Liver (tissue), 8 donors: ENCODE measurements at regions not wholly inside any gene's neighbourhood (a gene's known extent, or its start where the extent isn't known, plus 50 kb on each side); places are given as distances from the start of the nearest gene placed in this dataset.

Experiments used
- DNase-seq: peaks from one replicate; pipeline ENCODE4 v3.0.0-alpha.2; 2017; ENCODE audit warnings: low spot score
- H3K27ac ChIP-seq, 2 donors: one replicate each; pipeline ENCODE4 v1.7.0; 2013; ENCODE audit warnings: inconsistent platforms in 2 of 2, low read length in 2 of 2, control low read depth in 1 of 2, low read depth in 1 of 2, mild to moderate bottlenecking in 1 of 2
- H3K27me3 ChIP-seq, 4 donors: one replicate each; pipeline versions ENCODE4 v1.6.1 to v1.7.0; 2013; ENCODE audit warnings: low read length in 3 of 4, inconsistent platforms in 1 of 4, mild to moderate bottlenecking in 1 of 4, moderate library complexity in 1 of 4; ENCODE audit not compliant: control insufficient read depth in 4 of 4, insufficient read depth in 4 of 4
- H3K36me3 ChIP-seq, 4 donors: one replicate each; pipeline versions ENCODE4 v1.6.1 to v1.7.0; 2013; ENCODE audit warnings: low read length in 3 of 4, mild to moderate bottlenecking in 3 of 4, low read depth in 1 of 4, moderate library complexity in 1 of 4; ENCODE audit not compliant: control insufficient read depth in 4 of 4, insufficient read depth in 3 of 4
- H3K4me1 ChIP-seq, 4 donors: one replicate each; pipeline versions ENCODE4 v1.6.1 to v1.7.0; 2013; ENCODE audit warnings: low read length in 3 of 4, mild to moderate bottlenecking in 3 of 4, moderate library complexity in 1 of 4; ENCODE audit not compliant: control insufficient read depth in 4 of 4, insufficient read depth in 4 of 4
- H3K4me3 ChIP-seq, 3 donors: one replicate each; pipeline versions ENCODE4 v1.6.1 to v1.7.0; 2013; ENCODE audit warnings: low read length in 3 of 3, control low read depth in 1 of 3, low read depth in 1 of 3, mild to moderate bottlenecking in 1 of 3
- H3K9ac ChIP-seq, 2 donors: one replicate each; pipeline ENCODE4 v1.7.0; 2013; ENCODE audit warnings: low read length in 2 of 2, mild to moderate bottlenecking in 2 of 2, moderate library complexity in 2 of 2, control low read depth in 1 of 2, low read depth in 1 of 2
- H3K9me3 ChIP-seq, 4 donors: one replicate each; pipeline versions ENCODE4 v1.6.1 to v1.7.0; 2013; ENCODE audit warnings: low read length in 3 of 4; ENCODE audit not compliant: control insufficient read depth in 4 of 4
- ATF3 ChIP-seq: IDR thresholded peaks from 2 replicates; pipeline ENCODE4 v1.6.1; 2016; ENCODE audit warnings: antibody characterized with exemption
- EGR1 ChIP-seq, 2 donors: IDR thresholded peaks; 2 replicates each; pipeline ENCODE4 v1.6.1; 2016 to 2018; ENCODE audit warnings: antibody characterized with exemption in 2 of 2, low read depth in 2 of 2
- FOXA1 ChIP-seq: IDR thresholded peaks from 2 replicates; pipeline ENCODE4 v1.6.1; 2016; ENCODE audit warnings: antibody characterized with exemption
- FOXA2 ChIP-seq: IDR thresholded peaks from 2 replicates; pipeline ENCODE4 v1.6.1; 2016; ENCODE audit warnings: antibody characterized with exemption
- GABPA ChIP-seq, 2 donors: IDR thresholded peaks in 1 of 2; conservative IDR thresholded peaks in 1 of 2; 2 replicates each; pipeline ENCODE4 v1.6.1; 2016; ENCODE audit warnings: antibody characterized with exemption in 2 of 2, mild to moderate bottlenecking in 1 of 2, moderate library complexity in 1 of 2
- HNF4A ChIP-seq, 2 donors: conservative IDR thresholded peaks; 2 replicates each; pipeline ENCODE4 v1.6.1; 2016; ENCODE audit warnings: antibody characterized with exemption in 2 of 2, mild to moderate bottlenecking in 2 of 2
- HNF4G ChIP-seq: IDR thresholded peaks from 2 replicates; pipeline ENCODE4 v1.6.1; 2016; ENCODE audit warnings: antibody characterized with exemption
- JUND ChIP-seq, 2 donors: IDR thresholded peaks; 2 replicates each; pipeline ENCODE4 v1.6.1; 2016; ENCODE audit warnings: antibody characterized with exemption in 2 of 2
- MAX ChIP-seq: IDR thresholded peaks from 2 replicates; pipeline ENCODE4 v1.6.1; 2016; ENCODE audit warnings: antibody characterized with exemption
- NR2F2 ChIP-seq: IDR thresholded peaks from 2 replicates; pipeline ENCODE4 v1.6.1; 2016; ENCODE audit warnings: antibody characterized with exemption
- RAD21 ChIP-seq, 2 donors: IDR thresholded peaks; 2 replicates each; pipeline ENCODE4 v1.6.1; 2016; ENCODE audit warnings: antibody characterized with exemption in 2 of 2, mild to moderate bottlenecking in 2 of 2
- REST ChIP-seq: IDR thresholded peaks from 2 replicates; pipeline ENCODE4 v1.6.1; 2016; ENCODE audit warnings: antibody characterized with exemption, mild to moderate bottlenecking
- RXRA ChIP-seq, 2 donors: IDR thresholded peaks; 2 replicates each; pipeline ENCODE4 v1.6.1; 2017 to 2018; ENCODE audit warnings: antibody characterized with exemption in 2 of 2, mild to moderate bottlenecking in 1 of 2
- SP1 ChIP-seq: IDR thresholded peaks from 2 replicates; pipeline ENCODE4 v1.6.1; 2018; ENCODE audit warnings: antibody characterized with exemption, mild to moderate bottlenecking
- TAF1 ChIP-seq: conservative IDR thresholded peaks from 2 replicates; pipeline ENCODE4 v1.6.1; 2016; ENCODE audit warnings: antibody characterized with exemption, mild to moderate bottlenecking
- YY1 ChIP-seq: IDR thresholded peaks from 2 replicates; pipeline ENCODE4 v1.6.1; 2016; ENCODE audit warnings: antibody characterized with exemption, mild to moderate bottlenecking
- WGBS: extraction: QIAGEN DNeasy Blood & Tissue Kit; methylation state at CpG from one replicate; pipeline ENCODE4 v1.1.7; 2013; 5-methylcytosine and 5-hydroxymethylcytosine counted together
- TF ChIP-seq, protein P1 (sequence below): fragments of 150-350 bp; IDR thresholded peaks from 2 replicates; pipeline ENCODE4 v1.5.1; 2017; ENCODE audit warnings: improper control_type of control experiment, low read depth, low read length; ENCODE audit not compliant: missing input control
- donor health status: healthy.
- donor health status: healthy.
- donor health status: healthy.
- donor health status: healthy.
- donor health status: healthy.

- 90% methylated on average over 5 of the region's 5 CpGs for WGBS
- no peaks in the 10 kb centered on the region for H3K27me3 ChIP-seq
- TF ChIP-seq RXRA (IDR thresholded peaks at IDR 0.05), result no peak
- no peak for TF ChIP-seq NR2F2
- TF ChIP-seq REST, result no peak
- no peak for TF ChIP-seq MAX
- TF ChIP-seq GABPA (IDR thresholded peaks at IDR 0.05 in 1 of 2, conservative IDR thresholded peaks at IDR 0.05 in 1 of 2), result no peak
- TF ChIP-seq HNF4A (conservative IDR thresholded peaks at IDR 0.05), result no peak
- no peak for TF ChIP-seq FOXA1
- TF ChIP-seq, protein P1, sequence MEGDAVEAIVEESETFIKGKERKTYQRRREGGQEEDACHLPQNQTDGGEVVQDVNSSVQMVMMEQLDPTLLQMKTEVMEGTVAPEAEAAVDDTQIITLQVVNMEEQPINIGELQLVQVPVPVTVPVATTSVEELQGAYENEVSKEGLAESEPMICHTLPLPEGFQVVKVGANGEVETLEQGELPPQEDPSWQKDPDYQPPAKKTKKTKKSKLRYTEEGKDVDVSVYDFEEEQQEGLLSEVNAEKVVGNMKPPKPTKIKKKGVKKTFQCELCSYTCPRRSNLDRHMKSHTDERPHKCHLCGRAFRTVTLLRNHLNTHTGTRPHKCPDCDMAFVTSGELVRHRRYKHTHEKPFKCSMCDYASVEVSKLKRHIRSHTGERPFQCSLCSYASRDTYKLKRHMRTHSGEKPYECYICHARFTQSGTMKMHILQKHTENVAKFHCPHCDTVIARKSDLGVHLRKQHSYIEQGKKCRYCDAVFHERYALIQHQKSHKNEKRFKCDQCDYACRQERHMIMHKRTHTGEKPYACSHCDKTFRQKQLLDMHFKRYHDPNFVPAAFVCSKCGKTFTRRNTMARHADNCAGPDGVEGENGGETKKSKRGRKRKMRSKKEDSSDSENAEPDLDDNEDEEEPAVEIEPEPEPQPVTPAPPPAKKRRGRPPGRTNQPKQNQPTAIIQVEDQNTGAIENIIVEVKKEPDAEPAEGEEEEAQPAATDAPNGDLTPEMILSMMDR, result no peak
- TF ChIP-seq HNF4G, result no peak
- no peak for TF ChIP-seq TAF1
- TF ChIP-seq YY1, result no peak
- DNase-seq, result no peak
- no peaks in the 10 kb centered on the region for H3K4me1 ChIP-seq
- H3K9me3 ChIP-seq, result no peaks in the 10 kb centered on the region
- no peak overlapping the region for H3K27ac ChIP-seq
- H3K4me3 ChIP-seq, result no peak overlapping the region
- H3K9ac ChIP-seq, result no peak overlapping the region
- no peaks in the 10 kb centered on the region for H3K36me3 ChIP-seq
Observed at GRCh38 chrX:128780934-128781333, 728.7 kb upstream of the ACTRT1 start.

- 88% methylated on average over 2 of the region's 2 CpGs for WGBS
- Histone ChIP-seq H3K27me3 (no peaks in the 10 kb centered on the region), H3K36me3 (no peaks in the 10 kb centered on the region), H3K9ac (no peak overlapping the region), H3K9me3 (peaks cover 0 to 6% (median 2%) of the 10 kb centered on the region in 4 donors), H3K27ac (no peak overlapping the region), H3K4me3 (no peak overlapping the region), H3K4me1 (no peaks in the 10 kb centered on the region)
- TF ChIP-seq EGR1 (IDR thresholded peaks at IDR 0.05; ENCODE audit: low read depth in 2 of 2) (no peak), SP1 (no peak), NR2F2 (no peak), ATF3 (no peak), FOXA1 (no peak), JUND (IDR thresholded peaks at IDR 0.05) (no peak), MAX (no peak), TAF1 (no peak), RXRA (IDR thresholded peaks at IDR 0.05) (no peak), HNF4A (conservative IDR thresholded peaks at IDR 0.05) (no peak), HNF4G (no peak), FOXA2 (no peak), RAD21 (IDR thresholded peaks at IDR 0.05) (no peak)
- TF ChIP-seq, protein P1, result no peak
- DNase-seq, result no peak
Observed at GRCh38 chrX:128769495-128769894, 717.3 kb upstream of the ACTRT1 start.
